ENCODE measurements at regions not wholly inside any gene's neighbourhood (a gene's known extent, or its start where the extent isn't known, plus 50 kb on each side); places are given as distances from the start of the nearest gene placed in this dataset.

GRCh38 chr12:28127455-28127854 is 62.8 kb upstream of the CCDC91 start:
- Histone ChIP-seq H3K9me3 (no peaks in the 10 kb centered on the region), H3K4me3 (no peak overlapping the region), H3K27me3 (no peaks in the 10 kb centered on the region), H3K36me3 (no peaks in the 10 kb centered on the region)
- DNase-seq, result no peak

- H3K9me3 ChIP-seq, result no peaks in the 10 kb centered on the region
- DNase-seq, result no peak
- no peaks in the 10 kb centered on the region for H3K36me3 ChIP-seq
- no peaks in the 10 kb centered on the region for H3K27me3 ChIP-seq
- no peak overlapping the region for H3K4me3 ChIP-seq
Measured at GRCh38 chr12:28129031-28129430, 61.2 kb upstream of the CCDC91 start.

GRCh38 chr12:28130234-28130624 is 60.0 kb upstream of the CCDC91 start:
- Histone ChIP-seq H3K36me3 (no peaks in the 10 kb centered on the region), H3K4me3 (no peak overlapping the region), H3K9me3 (no peaks in the 10 kb centered on the region), H3K27me3 (no peaks in the 10 kb centered on the region)
- DNase-seq, result no peak

GRCh38 chr12:28130625-28131598 is 59.3 kb upstream of the CCDC91 start:
- Histone ChIP-seq H3K36me3 (no peaks in the 10 kb centered on the region), H3K4me3 (no peak overlapping the region), H3K27me3 (no peaks in the 10 kb centered on the region), H3K9me3 (no peaks in the 10 kb centered on the region)
- DNase-seq, result peak; percentile 55

- Histone ChIP-seq H3K27me3 (no peaks in the 10 kb centered on the region), H3K9me3 (no peaks in the 10 kb centered on the region), H3K4me3 (no peak overlapping the region), H3K36me3 (no peaks in the 10 kb centered on the region)
- DNase-seq, result no peak
Measured at GRCh38 chr12:28132398-28132797, 57.9 kb upstream of the CCDC91 start.

GRCh38 chr12:28135801-28136439 is 54.3 kb upstream of the CCDC91 start:
- no peak overlapping the region for H3K4me3 ChIP-seq
- H3K36me3 ChIP-seq, result no peaks in the 10 kb centered on the region
- DNase-seq, result no peak

GRCh38 chr12:28137414-28137813 is 52.8 kb upstream of the CCDC91 start:
- no peak for DNase-seq
- H3K9me3 ChIP-seq, result no peaks in the 10 kb centered on the region
- no peaks in the 10 kb centered on the region for H3K36me3 ChIP-seq
- H3K4me3 ChIP-seq, result no peak overlapping the region
- 0 out of 2 replicates have a peak, but pooled peaks cover 2% of the 10 kb centered on the region for H3K27me3 ChIP-seq

More at GRCh38 chr12:28135801-28136439, 54.3 kb upstream of the CCDC91 start:
- Histone ChIP-seq H3K27me3 (0 out of 2 replicates have a peak, but pooled peaks cover 2% of the 10 kb centered on the region), H3K9me3 (no peaks in the 10 kb centered on the region)

GRCh38 chr12:28140404-28140803 is 49.9 kb upstream of the CCDC91 start:
- H3K27me3 ChIP-seq, result 0 out of 2 replicates have a peak, but pooled peaks cover 2% of the 10 kb centered on the region
- H3K36me3 ChIP-seq, result no peaks in the 10 kb centered on the region
- H3K9me3 ChIP-seq, result no peaks in the 10 kb centered on the region
- no peak for DNase-seq
- H3K4me3 ChIP-seq, result no peak overlapping the region
